Caco-2 (cell line): ENCODE measurements at regions not wholly inside any gene's neighbourhood (a gene's known extent, or its start where the extent isn't known, plus 50 kb on each side); places are given as distances from the start of the nearest gene placed in this dataset.

ENCODE experiments used
- BruUV-seq: library from RNA; stranded (reverse); fragments of 400-500 nt; replicated peaks from 2 replicates; lab custom pipeline; 2021; lab: Mats Ljungman, UMichigan
- CTCF ChIA-PET: fragments of 300-600 bp; sonication (Branson Sonifier 250); formaldehyde crosslinking; loops from one replicate; lab custom pipeline; 2022; ENCODE audit warnings: antibody characterized with exemption; lab: Charles Lee
- POLR2A ChIA-PET: fragments of 300-600 bp; sonication (Branson Sonifier 250); formaldehyde crosslinking; loops from one replicate; lab custom pipeline; 2022; ENCODE audit warnings: antibody characterized with exemption; lab: Charles Lee
- DNase-seq, 2 experiments: peaks; one replicate each; pipeline versions ENCODE4 v3.0.0 to v3.0.0-alpha.2; 2020 to 2022
- H3K27me3 ChIP-seq: replicated peaks from 2 replicates; pipeline ENCODE4 v1.6.0; 2011; ENCODE audit warnings: low read length; ENCODE audit not compliant: control insufficient read depth, insufficient read depth
- H3K36me3 ChIP-seq: 2 replicates; pipeline ENCODE4 v1.5.1; 2011; ENCODE audit warnings: low read length; ENCODE audit not compliant: control insufficient read depth, insufficient read depth
- H3K4me1 ChIP-seq: fragments of 250-450 bp; sonication (Bioruptor Pico); 2 replicates; pipeline ENCODE4 v1.5.1; 2020; ENCODE audit warnings: mild to moderate bottlenecking
- H3K4me3 ChIP-seq: 2 replicates; pipeline ENCODE4 v1.5.1; 2011; ENCODE audit warnings: low read depth, mild to moderate bottlenecking, control low read depth, low read length
- H3K9me3 ChIP-seq: fragments of 250-450 bp; sonication (Bioruptor Pico); 2 replicates; pipeline ENCODE4 v1.5.1; 2020; ENCODE audit warnings: mild to moderate bottlenecking, moderate library complexity
- H3K27ac Mint-ChIP-seq: one replicate; pipeline ENCODE4 v1.8.0; 2022; ENCODE audit warnings: mixed read lengths; ENCODE audit not compliant: unreplicated experiment
- H3K27me3 Mint-ChIP-seq: one replicate; pipeline ENCODE4 v1.8.0; 2022; ENCODE audit warnings: mixed read lengths; ENCODE audit not compliant: insufficient read depth, unreplicated experiment
- H3K36me3 Mint-ChIP-seq: one replicate; pipeline ENCODE4 v1.8.0; 2022; ENCODE audit warnings: mild to moderate bottlenecking, mixed read lengths; ENCODE audit not compliant: insufficient read depth, unreplicated experiment
- H3K4me1 Mint-ChIP-seq: one replicate; pipeline ENCODE4 v1.8.0; 2022; ENCODE audit warnings: low read depth, mixed read lengths; ENCODE audit not compliant: unreplicated experiment
- H3K4me3 Mint-ChIP-seq: one replicate; pipeline ENCODE4 v1.8.0; 2022; ENCODE audit warnings: mild to moderate bottlenecking, moderate library complexity, mixed read lengths; ENCODE audit not compliant: unreplicated experiment
- H3K9me3 Mint-ChIP-seq: one replicate; pipeline ENCODE4 v1.8.0; 2022; ENCODE audit warnings: mixed read lengths; ENCODE audit not compliant: unreplicated experiment
- intact Hi-C: fragments of 100-400 bp; cut with micrococcal nuclease; formaldehyde crosslinking; loops from one replicate; pipeline ENCODE4 v1.10.0; 2022; ENCODE audit not compliant: unreplicated experiment
- TF ChIP-seq, protein P1 (sequence below), 2 experiments: fragments of 200-600 bp in 1 of 2; IDR thresholded peaks; 1 replicate in 1 of 2; 2 replicates in 1 of 2; pipeline versions ENCODE4 v1.5.1 to v1.8.0; 2011 to 2022; ENCODE audit warnings: antibody characterized with exemption in 1 of 2, control low read depth in 1 of 2, inconsistent platforms in 1 of 2, low read depth in 1 of 2, low read length in 1 of 2, mild to moderate bottlenecking in 1 of 2, moderate library complexity in 1 of 2; ENCODE audit not compliant: insufficient read depth in 1 of 2, severe bottlenecking in 1 of 2, unreplicated experiment in 1 of 2

DNA sequence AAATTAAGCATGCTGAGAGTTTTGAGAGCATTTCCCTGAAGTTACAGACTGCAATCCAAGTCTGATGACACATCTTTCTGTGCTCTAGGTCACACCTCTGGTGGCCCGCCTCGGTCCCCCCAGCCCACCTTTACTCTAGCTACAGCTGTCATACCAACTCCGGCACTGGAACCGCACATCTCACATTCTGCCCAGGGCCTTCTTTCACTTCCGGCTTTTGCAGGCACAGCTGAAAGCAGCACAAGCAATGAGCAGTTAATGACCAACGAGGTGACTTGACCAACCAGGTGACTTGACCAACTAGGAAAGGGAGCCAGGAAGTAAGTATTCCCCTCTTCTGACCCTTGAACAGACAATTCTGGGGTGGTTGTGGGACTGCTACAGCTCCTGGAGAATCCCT is 88.6 kb upstream of the MOCS1 start:
- H3K9me3 ChIP-seq, result no peaks in the 10 kb centered on the region
- H3K4me1 Mint-ChIP-seq, result no peaks in the 10 kb centered on the region
- CTCF ChIA-PET, result no interaction called here
- H3K27ac Mint-ChIP-seq, result no peak overlapping the region
- intact Hi-C loops, result no loop called here
- H3K4me3 Mint-ChIP-seq, result no peak overlapping the region
- no TSS peak for BruUV-seq
- H3K9me3 Mint-ChIP-seq, result peaks cover 14% of the 10 kb centered on the region
- no peaks in the 10 kb centered on the region for H3K4me1 ChIP-seq
- H3K27me3 Mint-ChIP-seq, result peaks cover 11% of the 10 kb centered on the region
- no peak overlapping the region for H3K4me3 ChIP-seq
- H3K27me3 ChIP-seq, result no peaks in the 10 kb centered on the region
- POLR2A ChIA-PET, result no interaction called here
- no peaks in the 10 kb centered on the region for H3K36me3 ChIP-seq
- DNase-seq, result no peak
- TF ChIP-seq, protein P1, sequence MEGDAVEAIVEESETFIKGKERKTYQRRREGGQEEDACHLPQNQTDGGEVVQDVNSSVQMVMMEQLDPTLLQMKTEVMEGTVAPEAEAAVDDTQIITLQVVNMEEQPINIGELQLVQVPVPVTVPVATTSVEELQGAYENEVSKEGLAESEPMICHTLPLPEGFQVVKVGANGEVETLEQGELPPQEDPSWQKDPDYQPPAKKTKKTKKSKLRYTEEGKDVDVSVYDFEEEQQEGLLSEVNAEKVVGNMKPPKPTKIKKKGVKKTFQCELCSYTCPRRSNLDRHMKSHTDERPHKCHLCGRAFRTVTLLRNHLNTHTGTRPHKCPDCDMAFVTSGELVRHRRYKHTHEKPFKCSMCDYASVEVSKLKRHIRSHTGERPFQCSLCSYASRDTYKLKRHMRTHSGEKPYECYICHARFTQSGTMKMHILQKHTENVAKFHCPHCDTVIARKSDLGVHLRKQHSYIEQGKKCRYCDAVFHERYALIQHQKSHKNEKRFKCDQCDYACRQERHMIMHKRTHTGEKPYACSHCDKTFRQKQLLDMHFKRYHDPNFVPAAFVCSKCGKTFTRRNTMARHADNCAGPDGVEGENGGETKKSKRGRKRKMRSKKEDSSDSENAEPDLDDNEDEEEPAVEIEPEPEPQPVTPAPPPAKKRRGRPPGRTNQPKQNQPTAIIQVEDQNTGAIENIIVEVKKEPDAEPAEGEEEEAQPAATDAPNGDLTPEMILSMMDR (IDR thresholded peaks at IDR 0.05; ENCODE audit: insufficient read depth in 1 of 2, low read depth in 1 of 2, low read length in 1 of 2, severe bottlenecking in 1 of 2, unreplicated experiment in 1 of 2), result no peak
- no peaks in the 10 kb centered on the region for H3K36me3 Mint-ChIP-seq

DNA sequence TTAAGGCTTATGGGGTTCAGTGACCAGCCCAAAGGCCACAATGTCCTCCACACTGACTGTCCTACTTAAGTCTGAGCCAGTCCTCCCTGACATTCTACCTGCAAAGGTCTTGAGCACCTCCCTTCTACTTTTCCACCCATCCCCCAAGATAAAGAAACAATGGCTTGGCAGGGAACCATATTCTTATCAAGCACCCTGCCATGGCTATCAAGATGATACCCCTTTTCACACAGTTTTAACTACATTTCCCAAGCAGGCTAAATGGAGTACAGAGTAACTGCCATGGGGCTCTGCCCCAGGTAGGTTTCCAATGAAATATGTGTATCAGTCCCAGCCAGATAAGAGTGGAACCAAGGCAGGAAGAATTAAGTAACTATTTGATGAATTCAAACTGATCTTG is 85.9 kb upstream of the MOCS1 start:
- no peak overlapping the region for H3K4me3 ChIP-seq
- peaks cover 34% of the 10 kb centered on the region for H3K9me3 Mint-ChIP-seq
- H3K9me3 ChIP-seq, result no peaks in the 10 kb centered on the region
- DNase-seq, result no peak
- no peak overlapping the region for H3K27ac Mint-ChIP-seq
- H3K27me3 Mint-ChIP-seq, result peaks cover 4% of the 10 kb centered on the region
- H3K36me3 Mint-ChIP-seq, result no peaks in the 10 kb centered on the region
- no peaks in the 10 kb centered on the region for H3K36me3 ChIP-seq
- TF ChIP-seq, protein P1 (IDR thresholded peaks at IDR 0.05; ENCODE audit: insufficient read depth in 1 of 2, low read depth in 1 of 2, low read length in 1 of 2, severe bottlenecking in 1 of 2, unreplicated experiment in 1 of 2), result no peak
- intact Hi-C loops, result no loop called here
- CTCF ChIA-PET, result no interaction called here
- no peaks in the 10 kb centered on the region for H3K4me1 Mint-ChIP-seq
- H3K4me1 ChIP-seq, result no peaks in the 10 kb centered on the region
- BruUV-seq, result no TSS peak
- POLR2A ChIA-PET, result no interaction called here
- H3K27me3 ChIP-seq, result no peaks in the 10 kb centered on the region
- no peak overlapping the region for H3K4me3 Mint-ChIP-seq

DNA sequence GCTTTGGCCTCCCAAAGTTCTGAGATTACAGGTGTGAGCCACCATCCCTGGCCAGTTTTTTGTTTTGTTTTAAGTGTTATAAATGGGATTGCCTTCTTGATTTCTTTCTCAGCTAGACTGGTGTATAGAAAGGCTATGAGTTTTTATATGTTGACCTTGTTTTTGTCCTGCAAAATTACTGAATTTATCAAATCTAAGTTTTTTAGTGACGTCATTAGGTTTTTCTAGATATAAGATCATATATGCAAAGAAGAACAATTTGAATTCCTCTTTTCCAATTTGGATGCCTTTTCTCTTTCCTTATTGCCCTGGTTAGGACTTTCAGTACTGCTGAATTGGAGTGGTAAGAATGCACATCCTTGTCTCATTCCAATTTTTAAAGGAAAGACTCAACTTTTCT is 81.3 kb upstream of the MOCS1 start:
- Histone ChIP-seq H3K36me3 (no peaks in the 10 kb centered on the region), H3K4me1 (no peaks in the 10 kb centered on the region), H3K27me3 (no peaks in the 10 kb centered on the region), H3K9me3 (no peaks in the 10 kb centered on the region), H3K4me3 (no peak overlapping the region)
- ChIA-PET CTCF (no interaction called here), POLR2A (no interaction called here)
- Mint-ChIP-seq H3K4me1 (no peaks in the 10 kb centered on the region), H3K4me3 (no peak overlapping the region), H3K27me3 (peaks cover 14% of the 10 kb centered on the region), H3K9me3 (peaks cover 34% of the 10 kb centered on the region), H3K27ac (no peak overlapping the region), H3K36me3 (no peaks in the 10 kb centered on the region)
- no peak for DNase-seq
- TF ChIP-seq, protein P1 (IDR thresholded peaks at IDR 0.05; ENCODE audit: insufficient read depth in 1 of 2, low read depth in 1 of 2, low read length in 1 of 2, severe bottlenecking in 1 of 2, unreplicated experiment in 1 of 2), result no peak
- no TSS peak for BruUV-seq
- intact Hi-C loops, result no loop called here
